K562 (cell line): ENCODE measurements at regions not wholly inside any gene's neighbourhood (a gene's known extent, or its start where the extent isn't known, plus 50 kb on each side); places are given as distances from the start of the nearest gene placed in this dataset.

Experiments used
- POLR2H ChIP-seq: IDR thresholded peaks from 2 replicates; pipeline ENCODE4 v1.6.1; 2016; ENCODE audit warnings: missing genetic modification characterization, low read depth, mild to moderate bottlenecking, control low read depth, missing compliant biosample characterization, moderate library complexity
- TCF3 ChIP-seq: sonication (generic); formaldehyde crosslinking; IDR thresholded peaks from 2 replicates; pipeline ENCODE4 v1.4.0; 2020; ENCODE audit warnings: mild to moderate bottlenecking, missing genetic modification reagents
- ZNF282 ChIP-seq: sonication (generic); formaldehyde crosslinking; IDR thresholded peaks from 2 replicates; pipeline ENCODE4 v1.8.1; 2023; ENCODE audit warnings: missing genetic modification reagents
- TF ChIP-seq, protein P1 (sequence below): fragments of 450-650 bp; IDR thresholded peaks from 2 replicates; pipeline ENCODE4 v1.6.1; 2016; ENCODE audit warnings: low read depth
- TF ChIP-seq, protein P2 (sequence below): fragments of 250-450 bp; sonication (Bioruptor Pico); IDR thresholded peaks from 2 replicates; pipeline ENCODE4 v1.5.0; 2021; ENCODE audit warnings: mild to moderate bottlenecking, moderate library complexity
- TF ChIP-seq, protein P3 (sequence below): fragments of 250-450 bp; sonication (Bioruptor Pico); IDR thresholded peaks from 2 replicates; pipeline ENCODE4 v1.8.0; 2021; ENCODE audit warnings: moderate library complexity, mild to moderate bottlenecking, inconsistent platforms

DNA sequence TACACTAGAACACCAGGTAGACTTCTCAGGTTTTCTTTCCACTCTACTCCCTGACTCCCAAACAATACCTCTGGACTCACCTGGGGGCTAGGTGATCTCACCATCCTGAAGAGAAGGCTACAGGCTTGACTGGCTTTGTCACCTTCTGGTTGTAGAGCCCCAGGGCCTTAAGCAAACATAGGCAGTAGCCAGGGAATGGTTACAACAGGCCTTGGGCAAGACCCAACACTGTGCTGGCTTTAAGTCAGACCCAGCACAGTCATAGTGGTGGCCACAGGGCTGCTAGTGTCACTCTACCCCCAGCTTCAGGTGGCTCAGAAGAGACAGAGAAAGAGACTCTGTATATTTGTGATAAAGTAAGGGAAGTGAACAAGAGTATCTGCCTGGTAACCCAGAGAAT is 118.1 kb upstream of the EMCN start (continued):
- TF ChIP-seq, protein P1, sequence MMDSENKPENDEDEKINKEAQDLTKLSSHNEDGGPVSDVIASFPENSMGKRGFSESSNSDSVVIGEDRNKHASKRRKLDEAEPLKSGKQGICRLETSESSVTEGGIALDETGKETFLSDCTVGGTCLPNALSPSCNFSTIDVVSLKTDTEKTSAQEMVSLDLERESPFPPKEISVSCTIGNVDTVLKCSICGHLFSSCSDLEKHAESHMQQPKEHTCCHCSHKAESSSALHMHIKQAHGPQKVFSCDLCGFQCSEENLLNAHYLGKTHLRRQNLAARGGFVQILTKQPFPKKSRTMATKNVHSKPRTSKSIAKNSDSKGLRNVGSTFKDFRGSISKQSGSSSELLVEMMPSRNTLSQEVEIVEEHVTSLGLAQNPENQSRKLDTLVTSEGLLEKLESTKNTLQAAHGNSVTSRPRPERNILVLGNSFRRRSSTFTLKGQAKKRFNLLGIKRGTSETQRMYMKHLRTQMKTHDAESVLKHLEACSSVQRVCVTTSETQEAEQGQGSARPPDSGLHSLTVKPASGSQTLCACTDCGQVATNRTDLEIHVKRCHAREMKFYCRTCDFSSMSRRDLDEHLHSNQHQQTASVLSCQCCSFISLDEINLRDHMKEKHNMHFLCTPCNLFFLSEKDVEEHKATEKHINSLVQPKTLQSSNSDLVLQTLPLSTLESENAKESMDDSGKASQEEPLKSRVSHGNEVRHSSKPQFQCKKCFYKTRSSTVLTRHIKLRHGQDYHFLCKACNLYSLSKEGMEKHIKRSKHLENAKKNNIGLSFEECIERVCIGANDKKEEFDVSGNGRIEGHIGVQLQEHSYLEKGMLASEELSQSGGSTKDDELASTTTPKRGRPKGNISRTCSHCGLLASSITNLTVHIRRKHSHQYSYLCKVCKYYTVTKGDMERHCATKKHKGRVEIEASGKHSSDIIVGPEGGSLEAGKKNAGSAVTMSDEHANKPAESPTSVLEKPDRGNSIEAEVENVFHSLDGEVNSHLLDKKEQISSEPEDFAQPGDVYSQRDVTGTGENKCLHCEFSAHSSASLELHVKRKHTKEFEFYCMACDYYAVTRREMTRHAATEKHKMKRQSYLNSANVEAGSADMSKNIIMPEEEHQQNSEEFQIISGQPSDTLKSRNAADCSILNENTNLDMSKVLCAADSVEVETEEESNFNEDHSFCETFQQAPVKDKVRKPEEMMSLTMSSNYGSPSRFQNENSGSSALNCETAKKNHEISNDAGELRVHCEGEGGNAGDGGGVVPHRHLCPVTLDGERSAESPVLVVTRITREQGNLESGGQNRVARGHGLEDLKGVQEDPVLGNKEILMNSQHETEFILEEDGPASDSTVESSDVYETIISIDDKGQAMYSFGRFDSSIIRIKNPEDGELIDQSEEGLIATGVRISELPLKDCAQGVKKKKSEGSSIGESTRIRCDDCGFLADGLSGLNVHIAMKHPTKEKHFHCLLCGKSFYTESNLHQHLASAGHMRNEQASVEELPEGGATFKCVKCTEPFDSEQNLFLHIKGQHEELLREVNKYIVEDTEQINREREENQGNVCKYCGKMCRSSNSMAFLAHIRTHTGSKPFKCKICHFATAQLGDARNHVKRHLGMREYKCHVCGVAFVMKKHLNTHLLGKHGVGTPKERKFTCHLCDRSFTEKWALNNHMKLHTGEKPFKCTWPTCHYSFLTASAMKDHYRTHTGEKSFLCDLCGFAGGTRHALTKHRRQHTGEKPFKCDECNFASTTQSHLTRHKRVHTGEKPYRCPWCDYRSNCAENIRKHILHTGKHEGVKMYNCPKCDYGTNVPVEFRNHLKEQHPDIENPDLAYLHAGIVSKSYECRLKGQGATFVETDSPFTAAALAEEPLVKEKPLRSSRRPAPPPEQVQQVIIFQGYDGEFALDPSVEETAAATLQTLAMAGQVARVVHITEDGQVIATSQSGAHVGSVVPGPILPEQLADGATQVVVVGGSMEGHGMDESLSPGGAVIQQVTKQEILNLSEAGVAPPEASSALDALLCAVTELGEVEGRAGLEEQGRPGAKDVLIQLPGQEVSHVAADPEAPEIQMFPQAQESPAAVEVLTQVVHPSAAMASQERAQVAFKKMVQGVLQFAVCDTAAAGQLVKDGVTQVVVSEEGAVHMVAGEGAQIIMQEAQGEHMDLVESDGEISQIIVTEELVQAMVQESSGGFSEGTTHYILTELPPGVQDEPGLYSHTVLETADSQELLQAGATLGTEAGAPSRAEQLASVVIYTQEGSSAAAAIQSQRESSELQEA: no peak
- TF ChIP-seq, protein P2, sequence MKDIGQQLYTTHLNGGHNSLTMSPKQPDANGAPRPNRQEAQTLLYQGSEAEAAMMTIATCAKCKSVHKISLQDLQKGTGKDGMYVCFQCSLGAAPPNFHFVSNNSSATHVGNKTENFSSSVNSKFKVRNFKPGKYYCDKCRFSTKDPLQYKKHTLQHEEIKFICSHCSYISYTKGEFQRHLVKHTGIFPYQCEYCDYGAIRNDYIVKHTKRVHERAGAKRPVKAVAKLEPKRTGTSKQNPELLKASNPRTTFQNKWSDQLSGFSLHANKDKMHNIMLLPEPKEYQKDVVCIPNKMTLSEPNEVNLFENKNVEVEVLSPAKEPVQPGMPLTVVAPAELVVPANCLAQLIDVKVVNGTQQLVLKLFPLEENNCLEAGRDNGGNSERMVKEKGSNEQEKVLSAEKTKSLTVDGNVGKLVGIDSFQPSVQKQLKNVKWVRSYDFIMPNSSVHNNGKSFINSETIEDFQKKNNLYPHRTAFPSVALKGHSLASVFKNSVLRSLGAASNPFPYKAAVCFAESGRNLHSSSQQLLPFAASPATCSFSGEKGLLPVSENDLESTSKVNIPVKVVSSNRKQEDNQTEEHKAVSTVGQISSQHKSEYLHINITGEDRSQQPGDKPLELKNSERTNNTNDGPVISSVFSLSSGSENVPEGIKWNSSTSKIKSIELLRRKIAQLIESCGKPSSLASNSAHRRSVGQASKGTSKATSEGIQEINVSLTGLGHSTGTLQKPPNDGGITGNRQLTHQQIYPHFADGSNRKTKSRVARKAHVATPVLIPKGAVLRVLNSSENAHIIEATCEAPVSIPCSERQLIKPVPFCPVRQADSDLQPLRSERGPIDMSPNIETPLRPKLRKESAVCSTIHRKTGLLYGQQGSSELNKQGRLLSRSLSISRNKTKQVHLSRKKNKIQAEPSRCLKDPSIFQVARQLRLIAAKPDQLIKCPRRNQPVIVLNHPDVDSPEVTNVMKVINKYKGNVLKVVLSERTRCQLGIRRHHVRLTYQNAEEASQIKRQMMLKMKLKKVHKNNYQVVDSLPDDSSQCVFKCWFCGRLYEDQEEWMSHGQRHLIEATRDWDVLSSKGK (CRISPR knock-in tag): no peak
- TF ChIP-seq POLR2H (tag) (no peak), TCF3 (CRISPR knock-in tag) (no peak), ZNF282 (no peak)
- TF ChIP-seq, protein P3, sequence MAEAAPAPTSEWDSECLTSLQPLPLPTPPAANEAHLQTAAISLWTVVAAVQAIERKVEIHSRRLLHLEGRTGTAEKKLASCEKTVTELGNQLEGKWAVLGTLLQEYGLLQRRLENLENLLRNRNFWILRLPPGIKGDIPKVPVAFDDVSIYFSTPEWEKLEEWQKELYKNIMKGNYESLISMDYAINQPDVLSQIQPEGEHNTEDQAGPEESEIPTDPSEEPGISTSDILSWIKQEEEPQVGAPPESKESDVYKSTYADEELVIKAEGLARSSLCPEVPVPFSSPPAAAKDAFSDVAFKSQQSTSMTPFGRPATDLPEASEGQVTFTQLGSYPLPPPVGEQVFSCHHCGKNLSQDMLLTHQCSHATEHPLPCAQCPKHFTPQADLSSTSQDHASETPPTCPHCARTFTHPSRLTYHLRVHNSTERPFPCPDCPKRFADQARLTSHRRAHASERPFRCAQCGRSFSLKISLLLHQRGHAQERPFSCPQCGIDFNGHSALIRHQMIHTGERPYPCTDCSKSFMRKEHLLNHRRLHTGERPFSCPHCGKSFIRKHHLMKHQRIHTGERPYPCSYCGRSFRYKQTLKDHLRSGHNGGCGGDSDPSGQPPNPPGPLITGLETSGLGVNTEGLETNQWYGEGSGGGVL (CRISPR knock-in tag): no peak
